Lower leg skin (tissue), 3 donors: ENCODE measurements at regions not wholly inside any gene's neighbourhood (a gene's known extent, or its start where the extent isn't known, plus 50 kb on each side); places are given as distances from the start of the nearest gene placed in this dataset.

Experiments used
- POLR2A ChIP-seq, 2 donors: fragments of 450-650 bp; IDR thresholded peaks; one replicate each; pipeline ENCODE4 v1.6.1; 2016 to 2017; ENCODE audit warnings: antibody characterized with exemption in 2 of 2, mild to moderate bottlenecking in 1 of 2, moderate library complexity in 1 of 2
- TF ChIP-seq, protein P1 (sequence below), 3 donors: fragments of 450-650 bp; IDR thresholded peaks; one replicate each; pipeline ENCODE4 v1.5.1; 2016; ENCODE audit warnings: antibody characterized with exemption in 3 of 3, mild to moderate bottlenecking in 3 of 3, moderate library complexity in 2 of 3

DNA sequence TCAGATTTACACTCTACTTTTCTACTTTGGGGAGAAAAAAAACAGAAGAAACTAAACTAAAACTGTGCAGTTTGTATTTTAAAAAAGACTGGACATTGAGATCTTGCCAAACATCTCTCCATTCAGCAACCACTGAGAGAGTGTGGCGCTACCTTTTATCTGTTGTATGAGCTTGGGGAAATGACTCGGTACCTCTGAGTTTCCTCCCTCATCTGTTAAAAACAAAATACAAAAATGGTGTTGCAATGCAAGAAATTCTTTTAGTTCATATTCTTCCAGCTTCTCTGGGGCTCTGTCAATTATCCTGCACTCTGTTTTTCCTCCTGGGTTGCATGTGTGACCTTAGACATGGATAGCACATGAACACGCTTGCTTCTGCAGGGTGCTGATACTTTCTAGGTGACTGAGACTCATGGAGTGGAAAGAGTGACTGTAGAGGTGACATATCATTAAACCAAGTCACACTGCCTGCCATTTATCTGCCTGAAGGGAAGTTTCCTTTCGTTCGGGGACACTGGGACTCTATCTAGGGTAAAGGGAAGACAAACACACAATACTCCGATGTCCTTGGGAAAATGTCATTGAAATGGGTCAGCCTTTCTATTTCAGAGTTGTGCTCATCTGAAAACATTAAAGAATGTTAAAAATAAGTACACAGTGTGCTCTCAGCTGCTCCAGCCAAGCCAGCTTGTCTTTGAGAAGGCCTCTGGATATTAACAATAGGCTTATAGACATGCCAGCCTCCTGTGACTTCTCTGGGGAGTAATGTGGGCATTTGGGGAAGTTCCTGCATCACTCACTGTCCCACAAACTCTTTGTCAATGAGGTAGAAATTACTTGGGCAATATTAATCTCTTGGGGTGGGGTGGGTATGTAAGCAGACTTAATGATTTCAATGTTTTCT, 91.4 kb downstream of the TRIB2 start:
- TF ChIP-seq, protein P1, sequence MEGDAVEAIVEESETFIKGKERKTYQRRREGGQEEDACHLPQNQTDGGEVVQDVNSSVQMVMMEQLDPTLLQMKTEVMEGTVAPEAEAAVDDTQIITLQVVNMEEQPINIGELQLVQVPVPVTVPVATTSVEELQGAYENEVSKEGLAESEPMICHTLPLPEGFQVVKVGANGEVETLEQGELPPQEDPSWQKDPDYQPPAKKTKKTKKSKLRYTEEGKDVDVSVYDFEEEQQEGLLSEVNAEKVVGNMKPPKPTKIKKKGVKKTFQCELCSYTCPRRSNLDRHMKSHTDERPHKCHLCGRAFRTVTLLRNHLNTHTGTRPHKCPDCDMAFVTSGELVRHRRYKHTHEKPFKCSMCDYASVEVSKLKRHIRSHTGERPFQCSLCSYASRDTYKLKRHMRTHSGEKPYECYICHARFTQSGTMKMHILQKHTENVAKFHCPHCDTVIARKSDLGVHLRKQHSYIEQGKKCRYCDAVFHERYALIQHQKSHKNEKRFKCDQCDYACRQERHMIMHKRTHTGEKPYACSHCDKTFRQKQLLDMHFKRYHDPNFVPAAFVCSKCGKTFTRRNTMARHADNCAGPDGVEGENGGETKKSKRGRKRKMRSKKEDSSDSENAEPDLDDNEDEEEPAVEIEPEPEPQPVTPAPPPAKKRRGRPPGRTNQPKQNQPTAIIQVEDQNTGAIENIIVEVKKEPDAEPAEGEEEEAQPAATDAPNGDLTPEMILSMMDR (IDR thresholded peaks at IDR 0.05) = no peak
- TF ChIP-seq POLR2A (IDR thresholded peaks at IDR 0.05) = no peak
